Keratinocyte (primary cell): ENCODE measurements at regions not wholly inside any gene's neighbourhood (a gene's known extent, or its start where the extent isn't known, plus 50 kb on each side); places are given as distances from the start of the nearest gene placed in this dataset.

Source experiments
- DNase-seq: peaks from one replicate; pipeline ENCODE4 v3.0.0-alpha.2; 2011; ENCODE audit warnings: low read depth, missing footprints, low spot score
- FAIRE-seq: peaks from 2 replicates; lab custom pipeline; 2011; peaks lifted over from hg19 to GRCh38; lab: Jason Lieb, UNC
- H2AFZ ChIP-seq: 2 replicates; pipeline ENCODE4 v1.6.0; 2012; ENCODE audit warnings: low read length, control low read depth, inconsistent platforms; ENCODE audit not compliant: control insufficient read depth
- H3K27ac ChIP-seq: 2 replicates; pipeline ENCODE4 v1.5.1; 2011; ENCODE audit warnings: low read length; ENCODE audit not compliant: control insufficient read depth, insufficient read depth
- H3K27me3 ChIP-seq: 3 replicates; pipeline ENCODE4 v1.6.0; 2011; ENCODE audit warnings: low read length; ENCODE audit not compliant: control insufficient read depth, insufficient read depth; ENCODE audit errors: extremely low read depth
- H3K36me3 ChIP-seq, 2 experiments: 2 replicates in 1 of 2; 3 replicates in 1 of 2; pipeline ENCODE4 v1.5.1; 2011; ENCODE audit warnings: low read length in 2 of 2, mild to moderate bottlenecking in 1 of 2; ENCODE audit not compliant: control insufficient read depth in 2 of 2, insufficient read depth in 2 of 2; ENCODE audit errors: extremely low read depth in 1 of 2
- H3K4me1 ChIP-seq: 3 replicates; pipeline ENCODE4 v1.5.1; 2011; ENCODE audit warnings: low read length; ENCODE audit not compliant: control insufficient read depth, insufficient read depth; ENCODE audit errors: extremely low read depth
- H3K4me2 ChIP-seq: 3 replicates; pipeline ENCODE4 v1.6.0; 2011; ENCODE audit warnings: low read depth, low read length; ENCODE audit not compliant: control insufficient read depth, insufficient read depth; ENCODE audit errors: extremely low read depth
- H3K4me3 ChIP-seq, 3 experiments: fragments of 200-600 bp in 1 of 3; sonication (generic) in 1 of 3; 2 replicates in 2 of 3; 3 replicates in 1 of 3; pipeline ENCODE4 v1.5.1; 2011 to 2016; ENCODE audit warnings: low read length in 3 of 3, mild to moderate bottlenecking in 3 of 3, control low read depth in 2 of 3, inconsistent platforms in 1 of 3, low read depth in 1 of 3, mixed read lengths in 1 of 3, mixed run types in 1 of 3, moderate library complexity in 1 of 3; ENCODE audit not compliant: control insufficient read depth in 2 of 3, insufficient read depth in 2 of 3; ENCODE audit errors: extremely low read depth in 1 of 3
- H3K79me2 ChIP-seq: 2 replicates; pipeline ENCODE4 v1.6.0; 2012; ENCODE audit warnings: low read length; ENCODE audit not compliant: control insufficient read depth, insufficient read depth
- H3K9ac ChIP-seq: 3 replicates; pipeline ENCODE4 v1.6.0; 2011; ENCODE audit warnings: low read length; ENCODE audit not compliant: control insufficient read depth, insufficient read depth; ENCODE audit errors: extremely low read depth
- H3K9me1 ChIP-seq: 3 replicates; pipeline ENCODE4 v1.6.0; 2011; ENCODE audit warnings: low read length; ENCODE audit not compliant: control insufficient read depth, insufficient read depth; ENCODE audit errors: extremely low read depth
- H3K9me3 ChIP-seq: 2 replicates; pipeline ENCODE4 v1.5.1; 2012; ENCODE audit warnings: low read depth, low read length; ENCODE audit not compliant: control insufficient read depth
- H4K20me1 ChIP-seq: 3 replicates; pipeline ENCODE4 v1.6.0; 2011; ENCODE audit warnings: low read length; ENCODE audit not compliant: control insufficient read depth, insufficient read depth; ENCODE audit errors: extremely low read depth
- EZH2 ChIP-seq: IDR thresholded peaks from one replicate; pipeline ENCODE4 v1.6.1; 2012; ENCODE audit warnings: inconsistent platforms, mild to moderate bottlenecking, low read length, moderate library complexity
- dilution Hi-C: fragments of 300-500 bp; cut with MboI; formaldehyde crosslinking; loops from one replicate; pipeline ENCODE4 v1.7.0; 2020; ENCODE audit warnings: low sequenced_read_pairs; ENCODE audit not compliant: extremely low pct_ligation_motif_present
- TF ChIP-seq, protein P1 (sequence below), 3 experiments: IDR thresholded peaks in 1 of 3; conservative IDR thresholded peaks in 1 of 3; optimal IDR thresholded peaks in 1 of 3; 2 replicates in 2 of 3; 3 replicates in 1 of 3; pipeline versions ENCODE3 to v1.5.1; 2011; ENCODE audit warnings: low read length in 3 of 3, mild to moderate bottlenecking in 3 of 3, moderate library complexity in 2 of 3, control low read depth in 1 of 3, inconsistent platforms in 1 of 3; ENCODE audit not compliant: insufficient read depth in 2 of 3; ENCODE audit errors: extremely low read depth in 1 of 3

GRCh38 chr1:4526747-4527146 lies 127.7 kb upstream of the AJAP1 start:
- FAIRE-seq (no peak), DNase-seq (no peak)
- no peak overlapping the region for H3K27ac ChIP-seq
- no peaks in the 10 kb centered on the region for H3K9me1 ChIP-seq
- no peak overlapping the region for H3K4me2 ChIP-seq
- H3K36me3 ChIP-seq: no peaks in the 10 kb centered on the region
- dilution Hi-C loops: no loop called here
- H3K4me3 ChIP-seq: no peak overlapping the region
- peaks cover 4% of the 10 kb centered on the region for H3K9me3 ChIP-seq
- H3K79me2 ChIP-seq: no peaks in the 10 kb centered on the region
- H3K4me1 ChIP-seq: no peaks in the 10 kb centered on the region
- H3K9ac ChIP-seq: no peak overlapping the region
- H3K27me3 ChIP-seq: no peaks in the 10 kb centered on the region
- TF ChIP-seq, protein P1, sequence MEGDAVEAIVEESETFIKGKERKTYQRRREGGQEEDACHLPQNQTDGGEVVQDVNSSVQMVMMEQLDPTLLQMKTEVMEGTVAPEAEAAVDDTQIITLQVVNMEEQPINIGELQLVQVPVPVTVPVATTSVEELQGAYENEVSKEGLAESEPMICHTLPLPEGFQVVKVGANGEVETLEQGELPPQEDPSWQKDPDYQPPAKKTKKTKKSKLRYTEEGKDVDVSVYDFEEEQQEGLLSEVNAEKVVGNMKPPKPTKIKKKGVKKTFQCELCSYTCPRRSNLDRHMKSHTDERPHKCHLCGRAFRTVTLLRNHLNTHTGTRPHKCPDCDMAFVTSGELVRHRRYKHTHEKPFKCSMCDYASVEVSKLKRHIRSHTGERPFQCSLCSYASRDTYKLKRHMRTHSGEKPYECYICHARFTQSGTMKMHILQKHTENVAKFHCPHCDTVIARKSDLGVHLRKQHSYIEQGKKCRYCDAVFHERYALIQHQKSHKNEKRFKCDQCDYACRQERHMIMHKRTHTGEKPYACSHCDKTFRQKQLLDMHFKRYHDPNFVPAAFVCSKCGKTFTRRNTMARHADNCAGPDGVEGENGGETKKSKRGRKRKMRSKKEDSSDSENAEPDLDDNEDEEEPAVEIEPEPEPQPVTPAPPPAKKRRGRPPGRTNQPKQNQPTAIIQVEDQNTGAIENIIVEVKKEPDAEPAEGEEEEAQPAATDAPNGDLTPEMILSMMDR (optimal IDR thresholded peaks at IDR 0.05 in 1 of 3, IDR thresholded peaks at IDR 0.05 in 1 of 3, conservative IDR thresholded peaks at IDR 0.05 in 1 of 3; ENCODE audit: extremely low read depth in 1 of 3, insufficient read depth in 2 of 3, low read length in 3 of 3): no peak
- no peak for TF ChIP-seq EZH2
- H4K20me1 ChIP-seq: no peaks in the 10 kb centered on the region
- H2AFZ ChIP-seq: no peak overlapping the region

- dilution Hi-C loops: no loop called here
- H3K4me2 ChIP-seq: no peak overlapping the region
- FAIRE-seq: no peak
Measured at GRCh38 chr1:4527819-4528218, 126.6 kb upstream of the AJAP1 start.

More at GRCh38 chr1:4527819-4528218, 126.6 kb upstream of the AJAP1 start:
- DNase-seq: no peak
- TF ChIP-seq, protein P1 (optimal IDR thresholded peaks at IDR 0.05 in 1 of 3, IDR thresholded peaks at IDR 0.05 in 1 of 3, conservative IDR thresholded peaks at IDR 0.05 in 1 of 3; ENCODE audit: extremely low read depth in 1 of 3, insufficient read depth in 2 of 3, low read length in 3 of 3): no peak
- no peak for TF ChIP-seq EZH2
- H3K9me1 ChIP-seq: no peaks in the 10 kb centered on the region
- no peaks in the 10 kb centered on the region for H3K27me3 ChIP-seq
- no peak overlapping the region for H3K27ac ChIP-seq
- H3K36me3 ChIP-seq: no peaks in the 10 kb centered on the region
- H3K4me1 ChIP-seq: no peaks in the 10 kb centered on the region
- H3K4me3 ChIP-seq: no peak overlapping the region
- no peaks in the 10 kb centered on the region for H4K20me1 ChIP-seq
- H3K9me3 ChIP-seq: peaks cover 7% of the 10 kb centered on the region
- no peak overlapping the region for H2AFZ ChIP-seq
- no peak overlapping the region for H3K9ac ChIP-seq
- H3K79me2 ChIP-seq: no peaks in the 10 kb centered on the region
